Activated T-cell treated with anti-CD3 and anti-CD28 coated beads, Interleukin-2, amount 50 U/mL, for 4 hours (primary cell): ENCODE measurements at regions not wholly inside any gene's neighbourhood (a gene's known extent, or its start where the extent isn't known, plus 50 kb on each side); places are given as distances from the start of the nearest gene placed in this dataset.

Source experiments
- ATAC-seq, 2 donors: fragments of 200-7000 bp; cut with Tn5 transposase; one replicate each; pipeline ENCODE4 v1.10.0; 2021
- DNase-seq: peaks from one replicate; pipeline ENCODE4 v3.0.0-alpha.2; 2020
- H3K27me3 Mint-ChIP-seq: one replicate; pipeline ENCODE4 v1.8.0; 2021; ENCODE audit warnings: low read depth, mixed read lengths
- H3K36me3 Mint-ChIP-seq: one replicate; pipeline ENCODE4 v1.8.0; 2022; ENCODE audit warnings: mixed read lengths; ENCODE audit not compliant: insufficient read depth
- H3K4me1 Mint-ChIP-seq: one replicate; pipeline ENCODE4 v1.8.0; 2021; ENCODE audit warnings: low read depth, mixed read lengths
- H3K4me3 Mint-ChIP-seq: one replicate; pipeline ENCODE4 v1.8.0; 2021; ENCODE audit warnings: mild to moderate bottlenecking, moderate library complexity, mixed read lengths
- H3K9me3 Mint-ChIP-seq: one replicate; pipeline ENCODE4 v1.8.0; 2021; ENCODE audit warnings: mixed read lengths

DNA sequence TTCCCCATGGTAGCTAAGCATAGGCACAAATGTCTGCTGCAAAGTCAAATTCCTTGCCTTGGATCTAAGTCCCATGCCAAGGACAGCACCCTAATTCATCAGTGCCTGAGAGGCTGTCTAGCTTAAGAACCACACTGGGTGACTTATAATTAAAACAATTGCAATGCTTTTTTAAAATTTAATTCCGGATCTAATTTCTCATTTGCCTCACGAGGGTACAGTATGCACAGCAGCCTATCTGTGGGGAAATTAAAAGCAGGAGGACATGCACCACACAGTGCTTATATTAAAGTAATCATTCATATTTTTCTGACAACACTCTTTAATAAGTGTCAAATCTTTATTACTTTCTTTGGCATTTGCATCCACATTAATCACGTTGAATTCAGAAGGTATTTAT lies 378.8 kb downstream of the GPAM start:
- H3K36me3 Mint-ChIP-seq: no peaks in the 10 kb centered on the region
- DNase-seq (no peak), ATAC-seq (no peak)
- peaks cover 2% of the 10 kb centered on the region for H3K27me3 Mint-ChIP-seq
- no peak overlapping the region for H3K4me3 Mint-ChIP-seq
- H3K4me1 Mint-ChIP-seq: no peaks in the 10 kb centered on the region
- H3K9me3 Mint-ChIP-seq: no peaks in the 10 kb centered on the region

DNA sequence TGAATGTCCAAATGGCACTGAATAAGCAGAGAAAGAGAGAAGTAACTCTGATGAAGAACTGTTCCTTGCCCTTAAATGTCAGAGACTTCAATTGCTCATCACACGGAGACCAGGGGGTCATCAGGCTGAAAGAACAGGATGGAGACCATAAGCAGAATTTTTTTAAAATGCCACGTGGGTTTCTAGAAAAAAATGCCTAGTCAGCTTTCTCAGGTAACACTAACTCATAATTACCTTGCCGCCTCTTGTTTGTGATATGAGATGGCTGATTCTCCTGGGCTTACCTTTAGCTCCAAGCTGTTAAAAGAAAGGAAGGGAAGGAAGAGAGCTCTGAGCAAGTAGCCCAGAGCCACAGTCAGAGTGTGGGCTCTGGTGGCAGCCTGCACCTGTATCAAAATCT lies 372.0 kb downstream of the GPAM start:
- DNase-seq (no peak), ATAC-seq (no peak)
- H3K4me1 Mint-ChIP-seq: no peaks in the 10 kb centered on the region
- peaks cover 2% of the 10 kb centered on the region for H3K27me3 Mint-ChIP-seq
- no peaks in the 10 kb centered on the region for H3K9me3 Mint-ChIP-seq
- no peaks in the 10 kb centered on the region for H3K36me3 Mint-ChIP-seq
- H3K4me3 Mint-ChIP-seq: no peak overlapping the region

DNA sequence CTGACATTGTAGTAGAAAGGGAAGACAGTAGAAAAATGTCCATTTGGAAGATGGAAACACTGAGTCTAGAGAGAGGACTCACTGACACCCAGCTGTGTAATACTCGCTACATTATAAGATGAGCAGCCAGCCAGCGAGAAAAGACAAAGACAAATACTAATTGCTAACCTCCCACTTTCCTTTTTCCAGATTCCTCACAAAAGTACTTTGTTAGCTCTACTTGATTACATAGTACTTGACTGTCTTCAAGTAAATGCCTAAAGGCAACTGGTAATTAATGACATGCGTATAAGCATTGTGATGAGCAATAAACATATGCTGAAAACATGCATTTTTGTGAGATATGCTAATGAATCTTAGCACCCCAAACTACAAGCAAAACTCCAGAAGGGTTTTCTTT lies 363.1 kb downstream of the GPAM start:
- ATAC-seq: no peak
- H3K4me1 Mint-ChIP-seq: no peaks in the 10 kb centered on the region
- DNase-seq: no peak
- H3K27me3 Mint-ChIP-seq: no peaks in the 10 kb centered on the region
- no peaks in the 10 kb centered on the region for H3K36me3 Mint-ChIP-seq
- no peak overlapping the region for H3K4me3 Mint-ChIP-seq
- no peaks in the 10 kb centered on the region for H3K9me3 Mint-ChIP-seq

DNA sequence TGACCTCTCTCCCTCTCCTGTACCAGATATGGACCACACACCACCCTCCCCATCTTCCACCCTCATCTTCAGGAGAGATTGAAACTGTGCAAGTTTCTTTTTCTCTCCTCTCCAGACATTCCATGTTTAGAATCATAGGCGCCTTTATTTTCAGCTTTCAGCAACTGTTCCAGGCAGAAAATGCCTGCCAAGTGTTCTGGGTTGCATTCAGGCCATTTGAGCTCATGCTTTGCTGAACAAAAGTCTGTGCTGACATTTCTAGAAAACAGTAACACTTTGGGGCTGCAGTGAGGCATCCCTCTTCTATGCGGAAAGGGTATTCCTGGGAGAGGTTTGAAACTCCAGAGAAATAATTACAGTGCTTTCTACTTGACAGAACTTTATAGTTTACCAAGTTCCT lies 361.7 kb downstream of the GPAM start:
- DNase-seq (no peak), ATAC-seq (no peak)
- Mint-ChIP-seq H3K4me1 (no peaks in the 10 kb centered on the region), H3K36me3 (no peaks in the 10 kb centered on the region), H3K9me3 (no peaks in the 10 kb centered on the region), H3K4me3 (no peak overlapping the region), H3K27me3 (no peaks in the 10 kb centered on the region)

DNA sequence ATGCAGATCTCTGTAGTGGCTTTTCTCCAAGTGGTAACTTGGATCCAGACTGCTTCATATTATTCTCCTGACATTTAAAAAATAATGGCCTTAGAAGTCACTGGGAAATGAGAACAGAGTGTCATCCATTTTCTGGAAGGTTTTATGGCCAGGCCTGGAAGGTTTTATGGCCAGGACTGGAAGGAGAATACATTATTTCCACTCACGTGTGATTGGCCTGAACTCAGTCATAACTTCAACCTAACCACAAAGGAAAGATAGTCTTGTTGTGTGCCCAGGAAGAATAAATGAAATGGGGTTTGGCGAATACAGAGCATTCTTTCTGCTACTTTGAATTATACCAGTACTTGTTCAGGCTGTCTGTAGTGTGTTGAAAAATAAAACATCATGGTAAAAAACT lies 360.9 kb downstream of the GPAM start:
- DNase-seq (no peak), ATAC-seq (no peak)
- Mint-ChIP-seq H3K9me3 (no peaks in the 10 kb centered on the region), H3K4me1 (no peaks in the 10 kb centered on the region), H3K27me3 (no peaks in the 10 kb centered on the region), H3K36me3 (no peaks in the 10 kb centered on the region), H3K4me3 (no peak overlapping the region)

DNA sequence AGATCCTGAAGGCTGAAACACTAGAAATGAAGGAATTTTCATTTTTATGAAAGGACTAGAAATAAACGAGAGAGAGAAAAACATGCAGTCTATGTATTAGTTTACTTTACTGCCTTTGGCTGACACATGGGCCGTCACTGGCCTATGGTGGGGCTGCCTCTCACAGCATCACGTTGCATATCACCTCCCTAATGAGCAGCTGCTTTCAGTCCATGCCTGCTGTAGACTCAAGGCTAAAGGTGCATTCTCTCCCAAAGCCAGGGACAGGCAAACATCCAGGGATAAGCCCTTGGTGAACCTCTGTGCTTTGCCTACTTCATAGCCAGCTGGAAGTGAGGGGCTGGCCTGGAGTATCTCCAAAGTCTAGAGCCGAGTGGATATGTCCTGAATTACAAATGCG lies 359.4 kb downstream of the GPAM start:
- Mint-ChIP-seq H3K4me3 (no peak overlapping the region), H3K27me3 (no peaks in the 10 kb centered on the region)
- ATAC-seq: no peak

DNA sequence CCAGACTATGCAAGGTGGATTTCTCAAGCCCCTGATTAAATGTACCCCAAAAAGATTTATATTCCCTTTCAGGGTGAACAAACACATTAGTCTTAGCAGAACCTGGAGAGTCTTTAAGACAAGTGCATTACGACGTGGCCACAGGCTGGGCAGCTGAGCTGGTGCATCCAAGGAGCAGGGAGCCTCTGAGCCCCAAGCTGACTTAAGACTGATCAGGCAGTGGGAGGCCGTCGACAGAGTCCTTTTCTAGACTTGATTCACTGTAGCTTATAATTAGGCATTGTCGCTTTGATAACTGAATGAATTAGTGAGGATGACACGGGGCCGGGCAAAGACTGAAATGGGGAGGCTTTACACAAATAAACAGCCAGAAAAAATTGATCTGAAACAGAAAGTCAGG lies 353.2 kb downstream of the GPAM start:
- H3K9me3 Mint-ChIP-seq: no peaks in the 10 kb centered on the region
- H3K27me3 Mint-ChIP-seq: no peaks in the 10 kb centered on the region
- H3K4me1 Mint-ChIP-seq: no peaks in the 10 kb centered on the region
- no peaks in the 10 kb centered on the region for H3K36me3 Mint-ChIP-seq
- ATAC-seq (no peak), DNase-seq (no peak)
- no peak overlapping the region for H3K4me3 Mint-ChIP-seq

More for the DNA sequence above, 359.4 kb downstream of the GPAM start:
- Mint-ChIP-seq H3K36me3 (no peaks in the 10 kb centered on the region), H3K4me1 (no peaks in the 10 kb centered on the region), H3K9me3 (no peaks in the 10 kb centered on the region)
- no peak for DNase-seq

DNA sequence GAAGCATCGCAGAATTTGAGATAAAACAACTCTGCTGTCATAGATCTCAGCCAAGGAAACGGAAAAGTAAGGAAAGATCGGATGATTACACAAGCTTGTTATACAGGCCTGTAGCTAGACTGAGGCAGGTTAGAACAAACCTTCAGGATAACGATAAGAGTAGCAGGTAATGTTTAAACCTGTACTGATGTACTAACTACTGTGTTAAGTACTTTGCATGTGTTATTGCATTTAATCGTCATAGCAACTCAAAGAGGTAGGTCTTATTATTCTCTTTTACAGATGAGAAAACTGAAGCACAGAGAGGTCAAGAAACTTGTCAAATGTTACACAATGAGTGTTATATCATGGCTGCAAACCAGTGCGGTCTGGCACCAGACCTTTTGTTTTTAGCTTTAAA lies 352.5 kb downstream of the GPAM start:
- Mint-ChIP-seq H3K4me1 (no peaks in the 10 kb centered on the region), H3K27me3 (no peaks in the 10 kb centered on the region), H3K9me3 (no peaks in the 10 kb centered on the region), H3K4me3 (no peak overlapping the region), H3K36me3 (no peaks in the 10 kb centered on the region)
- DNase-seq: no peak
- ATAC-seq: no peak

DNA sequence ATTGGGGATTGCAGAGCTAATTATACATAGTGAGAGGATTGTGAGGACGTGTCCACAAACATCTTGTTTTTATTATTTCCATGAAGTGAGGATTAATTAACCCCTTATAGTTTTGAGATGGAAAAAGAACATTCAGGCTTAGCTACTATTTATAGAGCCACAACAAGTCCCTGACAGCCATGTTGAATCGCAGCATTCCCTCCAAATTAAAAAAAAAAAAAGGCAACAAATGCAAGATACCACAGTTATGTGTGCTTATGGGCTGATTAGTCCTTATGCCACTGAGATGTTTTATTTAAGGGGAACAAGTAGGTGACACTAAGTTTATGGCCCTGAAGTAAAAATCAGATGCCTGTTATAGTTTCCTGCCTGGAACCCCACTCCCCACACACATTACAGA lies 350.3 kb downstream of the GPAM start:
- Mint-ChIP-seq H3K27me3 (no peaks in the 10 kb centered on the region), H3K9me3 (no peaks in the 10 kb centered on the region), H3K4me1 (no peaks in the 10 kb centered on the region), H3K36me3 (no peaks in the 10 kb centered on the region), H3K4me3 (no peak overlapping the region)
- ATAC-seq (no peak), DNase-seq (no peak)

DNA sequence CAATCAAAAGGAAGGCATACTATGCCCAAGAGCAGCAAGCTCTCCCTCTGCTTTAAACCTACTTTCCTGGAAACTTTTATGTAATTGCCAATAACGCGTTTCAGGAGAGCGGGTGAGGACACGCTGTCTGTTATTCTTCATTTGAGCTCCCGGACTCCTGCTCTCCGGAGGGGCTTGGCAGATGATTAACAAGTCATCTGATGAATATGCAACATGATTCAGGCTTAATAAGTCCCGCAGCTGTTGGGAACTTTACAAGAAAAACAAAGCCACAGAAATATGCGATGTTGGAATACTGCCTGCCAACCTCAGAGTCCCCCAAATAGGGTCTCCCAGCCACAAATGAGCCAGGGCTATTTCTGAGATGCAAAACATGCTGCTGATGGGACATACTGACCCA lies 348.0 kb downstream of the GPAM start:
- H3K27me3 Mint-ChIP-seq: no peaks in the 10 kb centered on the region
- no peaks in the 10 kb centered on the region for H3K36me3 Mint-ChIP-seq
- ATAC-seq: no peak
- H3K9me3 Mint-ChIP-seq: no peaks in the 10 kb centered on the region
- no peak overlapping the region for H3K4me3 Mint-ChIP-seq
- H3K4me1 Mint-ChIP-seq: no peaks in the 10 kb centered on the region
- DNase-seq: no peak

DNA sequence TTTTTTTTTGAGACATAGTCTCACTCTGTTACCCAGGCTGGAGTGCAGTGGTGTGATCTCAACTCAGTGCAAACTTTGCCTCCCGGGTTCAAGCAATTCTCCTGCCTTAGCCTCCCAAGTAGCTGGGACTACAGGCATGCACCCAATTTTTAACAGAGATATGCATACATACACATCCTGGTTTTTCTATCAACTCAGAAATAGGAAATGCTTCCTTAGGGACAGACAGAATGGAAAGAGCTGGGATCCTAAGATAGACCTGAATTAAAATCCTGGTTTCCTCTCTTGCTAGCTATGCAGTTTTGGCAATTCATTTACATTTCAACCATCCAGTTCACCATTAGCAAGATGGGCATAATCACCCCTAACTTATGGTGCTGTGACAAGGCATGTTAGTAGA lies 347.5 kb downstream of the GPAM start:
- DNase-seq: no peak
- Mint-ChIP-seq H3K4me3 (no peak overlapping the region), H3K36me3 (no peaks in the 10 kb centered on the region), H3K27me3 (no peaks in the 10 kb centered on the region), H3K9me3 (no peaks in the 10 kb centered on the region), H3K4me1 (no peaks in the 10 kb centered on the region)
- no peak for ATAC-seq

DNA sequence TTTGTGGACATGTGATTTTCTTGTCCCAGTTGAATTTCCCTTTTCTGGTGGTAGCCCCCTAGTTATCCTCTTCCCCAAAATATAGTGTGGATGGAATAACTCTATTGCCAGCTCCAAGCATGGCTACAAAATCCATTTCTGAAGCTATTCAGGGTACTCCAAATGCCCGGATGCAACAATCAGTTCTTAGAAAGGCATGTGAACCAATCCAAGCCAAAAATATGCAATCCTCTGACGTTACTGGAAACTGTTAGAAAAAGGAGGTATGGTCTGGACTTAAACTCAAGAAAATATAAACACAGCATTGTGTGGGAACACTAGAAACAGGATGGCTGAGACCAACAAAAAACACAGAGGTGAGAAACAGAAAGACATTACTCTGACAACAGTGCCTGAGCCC lies 347.0 kb downstream of the GPAM start:
- H3K4me3 Mint-ChIP-seq: no peak overlapping the region
- no peaks in the 10 kb centered on the region for H3K36me3 Mint-ChIP-seq
- no peaks in the 10 kb centered on the region for H3K4me1 Mint-ChIP-seq
- ATAC-seq (no peak), DNase-seq (no peak)
- H3K27me3 Mint-ChIP-seq: no peaks in the 10 kb centered on the region
- H3K9me3 Mint-ChIP-seq: no peaks in the 10 kb centered on the region

DNA sequence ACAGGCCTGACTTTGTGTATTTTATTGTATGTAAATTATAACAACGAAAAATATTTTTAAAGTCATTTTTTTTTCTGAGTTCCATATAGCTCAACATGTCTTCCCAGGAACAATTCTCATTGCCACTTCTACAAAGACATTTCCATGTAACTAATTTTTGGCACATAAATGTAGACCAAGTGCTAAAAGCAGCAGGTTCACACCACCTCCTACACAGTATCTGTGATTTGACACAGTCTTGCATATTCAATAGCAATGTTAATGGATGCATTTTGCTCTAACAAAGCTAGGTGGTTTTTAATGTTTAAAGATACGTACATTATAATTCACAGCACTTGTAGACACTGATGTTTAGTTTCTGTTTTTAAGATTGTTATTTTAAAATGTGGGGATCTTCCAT lies 346.5 kb downstream of the GPAM start:
- Mint-ChIP-seq H3K36me3 (no peaks in the 10 kb centered on the region), H3K4me1 (no peaks in the 10 kb centered on the region), H3K27me3 (no peaks in the 10 kb centered on the region), H3K4me3 (no peak overlapping the region), H3K9me3 (no peaks in the 10 kb centered on the region)
- DNase-seq (no peak), ATAC-seq (no peak)

DNA sequence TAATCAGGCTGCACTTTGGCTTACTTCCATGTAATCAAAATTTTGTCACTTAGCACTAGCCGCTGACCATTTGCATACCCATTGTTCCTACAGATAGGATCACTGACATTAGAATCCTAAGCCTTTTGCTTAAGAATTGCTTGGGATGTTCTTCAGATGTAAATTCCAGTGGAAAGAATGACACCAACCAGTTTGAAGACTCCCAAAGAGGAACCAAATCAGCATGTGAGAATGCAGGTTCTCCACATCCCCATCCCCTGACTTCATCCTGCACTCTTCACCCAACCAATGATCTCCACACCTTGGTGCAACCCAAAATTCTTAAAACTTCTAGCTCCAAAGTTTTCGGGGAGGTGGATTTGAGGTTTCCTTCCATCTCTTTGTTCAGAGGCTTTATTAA lies 345.6 kb downstream of the GPAM start:
- DNase-seq (no peak), ATAC-seq (no peak)
- no peaks in the 10 kb centered on the region for H3K36me3 Mint-ChIP-seq
- H3K9me3 Mint-ChIP-seq: no peaks in the 10 kb centered on the region
- H3K4me1 Mint-ChIP-seq: no peaks in the 10 kb centered on the region
- no peak overlapping the region for H3K4me3 Mint-ChIP-seq
- no peaks in the 10 kb centered on the region for H3K27me3 Mint-ChIP-seq

DNA sequence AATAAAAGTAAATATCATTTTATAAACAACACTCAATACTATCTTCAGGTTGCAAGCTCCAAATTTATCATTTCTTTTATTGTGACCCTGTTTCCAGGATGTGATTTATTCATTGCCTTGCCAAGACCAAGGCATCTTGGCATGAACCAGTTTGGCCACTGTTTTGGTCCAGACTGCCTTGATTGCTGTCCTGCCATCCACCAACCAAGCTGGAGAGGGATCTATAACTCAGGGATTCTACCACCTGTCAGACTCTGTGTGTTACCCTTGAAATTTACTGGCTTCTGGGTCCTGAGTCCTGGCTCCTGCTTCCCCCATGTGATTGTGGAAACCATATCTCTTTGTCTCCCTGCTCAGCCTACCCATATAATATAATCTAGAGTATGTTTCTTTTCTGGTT lies 343.0 kb downstream of the GPAM start:
- no peaks in the 10 kb centered on the region for H3K4me1 Mint-ChIP-seq
- DNase-seq: no peak
- no peaks in the 10 kb centered on the region for H3K9me3 Mint-ChIP-seq
- H3K27me3 Mint-ChIP-seq: no peaks in the 10 kb centered on the region
- H3K4me3 Mint-ChIP-seq: no peak overlapping the region
- ATAC-seq: no peak
- H3K36me3 Mint-ChIP-seq: no peaks in the 10 kb centered on the region

DNA sequence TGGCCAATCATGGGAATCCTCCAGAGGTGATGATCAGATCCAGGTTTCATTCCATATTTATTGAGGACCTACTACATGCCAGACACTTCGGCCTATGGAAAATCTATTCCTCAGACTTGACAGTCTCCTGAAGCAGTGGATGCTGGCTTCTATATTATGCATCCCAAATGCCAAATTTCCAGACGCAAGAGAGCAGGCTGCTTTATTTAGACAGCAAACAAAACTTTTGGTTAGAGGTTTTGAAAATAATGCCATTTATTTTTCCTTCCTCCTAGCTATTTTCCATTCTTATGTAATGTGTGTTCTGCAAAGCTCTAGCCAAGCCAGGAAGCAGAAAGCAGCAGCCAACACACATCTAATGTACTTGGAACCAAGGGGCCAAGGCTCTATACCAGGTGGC lies 330.8 kb downstream of the GPAM start:
- Mint-ChIP-seq H3K36me3 (no peaks in the 10 kb centered on the region), H3K4me1 (no peaks in the 10 kb centered on the region), H3K4me3 (no peak overlapping the region), H3K9me3 (peaks cover 9% of the 10 kb centered on the region), H3K27me3 (peaks cover 2% of the 10 kb centered on the region)
- no peak for DNase-seq
- ATAC-seq: no peak
